Pulmonary artery endothelial cell (primary cell): ENCODE measurements at regions not wholly inside any gene's neighbourhood (a gene's known extent, or its start where the extent isn't known, plus 50 kb on each side); places are given as distances from the start of the nearest gene placed in this dataset.
"Not testable (repeated sequence)": the region's sequence is repeated elsewhere in the genome, so short reads cannot be mapped to it uniquely, and the experiment has no call there.

ENCODE experiments used
- DNase-seq: peaks from one replicate; pipeline ENCODE4 v3.0.0-alpha.2; 2011; ENCODE audit warnings: low read depth, low spot score

GRCh38 chr17:77826132-77826873 is 132.2 kb upstream of the TNRC6C start:
- no peak for DNase-seq

- DNase-seq: no peak
Observed at GRCh38 chr17:77827039-77827438, 131.5 kb upstream of the TNRC6C start.

GRCh38 chr17:77827511-77827910 is 131.0 kb upstream of the TNRC6C start:
- DNase-seq: no peak

- DNase-seq: no peak
Observed at GRCh38 chr17:77828749-77829539, 129.6 kb upstream of the TNRC6C start.

GRCh38 chr17:77829843-77830799 is 128.4 kb upstream of the TNRC6C start:
- peak; percentile 33 for DNase-seq

- DNase-seq: no peak
Observed at GRCh38 chr17:77830816-77831473, 127.6 kb upstream of the TNRC6C start.

GRCh38 chr17:77831474-77832179 is 126.9 kb upstream of the TNRC6C start:
- DNase-seq: no peak

GRCh38 chr17:77832180-77832560 is 126.3 kb upstream of the TNRC6C start:
- DNase-seq: no peak

GRCh38 chr17:77833769-77834168 is 124.7 kb upstream of the TNRC6C start:
- no peak for DNase-seq

- DNase-seq: peak; percentile 40
Observed at GRCh38 chr17:77834170-77835115, 124.1 kb upstream of the TNRC6C start.

GRCh38 chr17:77836557-77837041 is 121.9 kb upstream of the TNRC6C start:
- no peak for DNase-seq

- DNase-seq: not testable (repeated sequence)
Observed at GRCh38 chr17:77837072-77837471, 121.4 kb upstream of the TNRC6C start.

- DNase-seq: no peak
Observed at GRCh38 chr17:77837917-77838316, 120.6 kb upstream of the TNRC6C start.

- no peak for DNase-seq
Observed at GRCh38 chr17:77838748-77839697, 119.5 kb upstream of the TNRC6C start.

GRCh38 chr17:77839698-77840512 is 118.6 kb upstream of the TNRC6C start:
- DNase-seq: no peak

GRCh38 chr17:77840513-77841165 is 117.9 kb upstream of the TNRC6C start:
- no peak for DNase-seq
